Stimulated activated CD4-positive, alpha-beta T cell treated with anti-CD3 and anti-CD28 coated beads, Interleukin-12 subunit alpha, Interleukin-12 subunit beta, amount 100 ng/mL, for 48 hours (primary cell): ENCODE measurements at regions not wholly inside any gene's neighbourhood (a gene's known extent, or its start where the extent isn't known, plus 50 kb on each side); places are given as distances from the start of the nearest gene placed in this dataset.
A peak's percentile ranks its signal among the peaks of the same experiment; 100 is the strongest.

Experiments
- DNase-seq, 3 donors: peaks; one replicate each; pipeline ENCODE4 v3.0.0-alpha.2; 2020; ENCODE audit warnings: low read depth in 2 of 3, low spot score in 1 of 3

- DNase-seq: no peak
Observed at GRCh38 chr6:166733900-166734299, 106.8 kb upstream of the RPS6KA2 start.

- DNase-seq: no peak
Observed at GRCh38 chr6:166729658-166730057, 102.6 kb upstream of the RPS6KA2 start.

DNA sequence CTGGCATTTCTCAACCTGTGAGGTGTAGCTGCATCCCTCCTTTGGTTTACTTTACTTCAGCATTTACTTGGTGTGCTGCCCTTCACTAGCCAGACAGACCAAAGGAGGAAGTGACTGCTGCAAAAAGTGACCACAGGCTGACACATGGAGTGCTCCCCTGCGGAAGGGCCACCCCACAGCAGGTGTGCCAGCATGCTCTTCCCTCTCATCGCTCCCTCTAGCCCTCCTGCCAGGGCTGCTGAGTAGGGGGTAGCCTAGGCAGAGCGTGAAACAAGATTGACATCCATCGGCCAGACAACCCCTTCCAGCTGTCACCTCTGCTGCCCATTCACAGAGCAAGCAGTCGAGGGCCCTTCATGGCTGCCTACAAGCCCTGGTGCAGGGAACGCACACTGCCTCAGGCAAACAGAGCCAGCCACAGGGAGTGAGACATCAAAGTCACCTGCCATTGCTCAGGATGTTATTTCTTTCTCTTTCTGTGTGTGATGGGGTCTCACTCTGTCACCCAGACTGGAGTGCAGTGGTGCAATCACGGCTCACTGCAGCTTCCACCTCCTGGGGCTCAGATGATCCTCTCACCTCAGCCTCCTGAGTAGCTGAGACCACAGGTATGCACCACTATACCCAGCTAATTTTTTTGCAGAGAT lies 102.0 kb upstream of the RPS6KA2 start:
- DNase-seq: no peak

GRCh38 chr6:166726201-166726600 lies 99.2 kb upstream of the RPS6KA2 start:
- DNase-seq: no peak

- DNase-seq: no peak
Observed at GRCh38 chr6:166725571-166725970, 98.5 kb upstream of the RPS6KA2 start.

DNA sequence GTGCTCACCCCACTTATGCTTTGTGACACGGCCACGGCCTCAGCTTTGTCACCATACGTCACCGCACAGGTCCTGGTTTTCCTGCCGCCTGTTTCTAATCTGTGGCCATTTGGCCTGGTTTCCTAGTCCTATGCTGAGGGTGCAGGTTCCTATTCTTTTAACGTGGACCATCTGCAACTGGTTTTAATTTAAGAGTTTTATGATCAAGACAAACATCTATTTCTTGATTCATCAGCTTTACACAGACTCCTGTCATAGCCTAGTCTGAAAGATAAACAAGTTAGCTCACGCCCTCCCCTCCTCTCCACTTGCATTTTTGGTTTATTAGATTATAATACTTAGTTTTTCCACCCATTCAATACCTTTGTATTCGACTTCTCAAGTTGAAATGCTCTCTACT lies 97.5 kb upstream of the RPS6KA2 start:
- no peak for DNase-seq

DNA sequence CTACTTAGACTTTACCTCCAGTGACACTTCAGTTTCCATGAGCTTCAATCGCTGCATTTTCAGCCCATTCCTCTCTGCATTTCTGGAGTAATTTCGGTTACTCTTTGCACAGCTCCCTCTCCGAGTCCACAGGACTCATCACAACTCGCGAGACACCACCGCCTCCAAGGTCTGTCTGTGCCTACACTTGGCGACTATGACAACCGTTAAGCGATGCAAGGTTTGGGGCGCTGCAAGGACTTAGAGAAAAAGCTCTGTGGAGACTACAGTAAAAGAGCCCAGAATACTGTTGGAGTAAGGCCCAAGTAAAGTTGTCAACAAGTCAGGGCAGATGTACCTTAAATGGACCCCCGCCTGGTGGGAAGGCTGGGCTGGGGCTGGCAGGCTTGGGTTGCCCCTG lies 95.7 kb upstream of the RPS6KA2 start:
- no peak for DNase-seq

- no peak for DNase-seq
Observed at GRCh38 chr6:166721576-166721975, 94.5 kb upstream of the RPS6KA2 start.

- DNase-seq: no peak
Observed at GRCh38 chr6:166720856-166721255, 93.8 kb upstream of the RPS6KA2 start.

- no peak for DNase-seq
Observed at GRCh38 chr6:166719019-166719418, 92.0 kb upstream of the RPS6KA2 start.

GRCh38 chr6:166718516-166718915 lies 91.5 kb upstream of the RPS6KA2 start:
- no peak for DNase-seq

GRCh38 chr6:166716910-166717617 lies 90.0 kb upstream of the RPS6KA2 start:
- DNase-seq: no peak

DNA sequence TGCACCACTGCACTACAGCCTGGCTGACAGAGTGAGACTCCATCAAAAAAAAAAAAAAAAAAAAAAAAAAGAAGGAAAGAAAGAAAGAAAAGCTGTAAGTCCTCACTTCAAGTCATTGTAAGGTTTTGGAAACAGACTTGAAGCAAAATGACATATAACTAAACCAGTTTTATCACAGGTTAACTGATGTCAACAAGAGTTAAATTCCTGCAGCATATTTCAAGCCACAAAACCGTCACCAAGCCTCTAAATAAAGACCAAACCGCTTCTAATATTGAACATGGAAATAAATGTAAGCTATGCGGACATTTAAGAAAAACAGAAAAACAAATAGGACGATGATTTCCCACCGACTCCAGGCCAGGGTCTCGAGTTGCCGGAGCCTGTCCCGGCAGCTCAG lies 88.9 kb upstream of the RPS6KA2 start:
- DNase-seq: no peak

DNA sequence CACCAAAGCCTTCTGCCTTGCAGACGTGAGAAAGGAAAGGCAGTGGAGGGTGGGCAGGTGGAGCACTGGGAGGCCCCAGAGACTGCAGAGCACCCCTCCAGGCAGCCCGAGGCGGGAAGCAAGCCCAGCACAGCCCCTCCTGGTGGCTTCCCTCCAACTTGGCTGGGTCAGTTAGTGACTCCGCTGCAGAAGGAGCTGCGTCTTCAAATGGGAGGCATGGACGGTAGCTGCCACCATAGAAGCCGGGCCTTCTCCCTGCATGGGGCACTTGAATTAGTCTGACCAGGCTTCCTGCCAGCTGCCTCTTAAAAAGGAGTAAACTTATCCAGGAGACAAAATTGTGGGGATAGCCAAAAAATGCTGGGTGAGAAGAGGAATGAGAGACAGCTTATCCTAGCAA lies 88.0 kb upstream of the RPS6KA2 start:
- no peak for DNase-seq

- no peak for DNase-seq
Observed at GRCh38 chr6:166714581-166714980, 87.5 kb upstream of the RPS6KA2 start.

DNA sequence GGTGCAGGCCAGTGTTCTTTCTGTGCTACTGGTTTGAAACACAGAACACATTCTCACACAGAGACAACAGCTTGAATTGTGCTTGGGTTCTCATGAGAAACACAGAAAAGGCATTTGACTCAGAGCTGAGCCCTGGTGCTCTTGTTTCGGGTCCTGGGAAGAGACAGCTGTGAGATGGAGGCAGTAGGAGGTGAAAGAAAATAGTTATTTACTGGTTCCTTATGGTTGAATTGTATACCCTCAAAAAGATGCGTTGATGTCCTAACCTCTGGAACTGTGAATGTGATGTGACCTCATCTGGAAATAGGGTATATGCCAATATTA lies 87.1 kb upstream of the RPS6KA2 start:
- no peak for DNase-seq

- DNase-seq: no peak
Observed at GRCh38 chr6:166713434-166714186, 86.6 kb upstream of the RPS6KA2 start.

- DNase-seq: no peak
Observed at GRCh38 chr6:166712286-166713228, 85.5 kb upstream of the RPS6KA2 start.

- DNase-seq: no peak
Observed at GRCh38 chr6:166710084-166710483, 83.0 kb upstream of the RPS6KA2 start.

GRCh38 chr6:166708460-166708859 lies 81.4 kb upstream of the RPS6KA2 start:
- no peak for DNase-seq

DNA sequence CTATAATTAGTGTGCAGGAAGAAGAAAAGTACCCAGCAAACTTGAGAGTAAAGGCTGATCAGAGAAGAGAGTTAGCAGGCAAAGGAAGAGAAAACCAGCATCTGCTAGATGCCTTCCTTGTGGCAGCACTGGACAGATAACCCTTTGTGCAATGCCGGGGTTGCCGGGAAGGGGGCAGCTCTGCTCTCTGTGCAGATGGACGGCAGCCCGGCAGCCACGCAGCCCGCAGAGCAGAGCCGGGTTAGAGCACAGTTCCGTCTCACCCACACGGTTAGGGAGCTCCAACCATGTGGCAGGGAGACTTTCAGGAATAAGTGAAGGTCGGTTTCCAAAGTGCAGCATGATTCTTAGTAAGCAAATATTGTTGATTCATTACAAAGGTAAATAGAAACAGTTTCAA lies 80.0 kb upstream of the RPS6KA2 start:
- DNase-seq: peak in 2 of 3 donors; percentile 3 to 16
